ENCODE measurements at regions not wholly inside any gene's neighbourhood (a gene's known extent, or its start where the extent isn't known, plus 50 kb on each side); places are given as distances from the start of the nearest gene placed in this dataset.

DNA sequence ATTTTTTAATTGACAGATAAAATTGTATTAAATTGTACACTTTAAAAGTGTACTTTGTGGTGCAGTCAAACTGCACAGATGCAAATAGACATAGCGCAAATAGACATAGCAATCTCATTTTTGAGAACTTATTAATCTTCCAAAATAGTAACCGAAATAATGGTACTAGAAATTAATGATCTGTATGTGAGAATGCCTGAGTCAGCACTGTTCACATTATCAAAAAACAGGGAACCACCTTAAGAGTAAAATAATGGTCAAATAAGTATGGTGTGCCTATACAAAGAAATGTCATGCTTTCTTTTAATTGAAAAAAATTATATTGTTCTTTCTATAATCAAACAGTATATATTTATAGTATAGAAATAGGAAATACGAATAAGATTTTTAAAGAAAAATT, 461.9 kb downstream of the EFNA5 start:
- TF ChIP-seq, protein P1, sequence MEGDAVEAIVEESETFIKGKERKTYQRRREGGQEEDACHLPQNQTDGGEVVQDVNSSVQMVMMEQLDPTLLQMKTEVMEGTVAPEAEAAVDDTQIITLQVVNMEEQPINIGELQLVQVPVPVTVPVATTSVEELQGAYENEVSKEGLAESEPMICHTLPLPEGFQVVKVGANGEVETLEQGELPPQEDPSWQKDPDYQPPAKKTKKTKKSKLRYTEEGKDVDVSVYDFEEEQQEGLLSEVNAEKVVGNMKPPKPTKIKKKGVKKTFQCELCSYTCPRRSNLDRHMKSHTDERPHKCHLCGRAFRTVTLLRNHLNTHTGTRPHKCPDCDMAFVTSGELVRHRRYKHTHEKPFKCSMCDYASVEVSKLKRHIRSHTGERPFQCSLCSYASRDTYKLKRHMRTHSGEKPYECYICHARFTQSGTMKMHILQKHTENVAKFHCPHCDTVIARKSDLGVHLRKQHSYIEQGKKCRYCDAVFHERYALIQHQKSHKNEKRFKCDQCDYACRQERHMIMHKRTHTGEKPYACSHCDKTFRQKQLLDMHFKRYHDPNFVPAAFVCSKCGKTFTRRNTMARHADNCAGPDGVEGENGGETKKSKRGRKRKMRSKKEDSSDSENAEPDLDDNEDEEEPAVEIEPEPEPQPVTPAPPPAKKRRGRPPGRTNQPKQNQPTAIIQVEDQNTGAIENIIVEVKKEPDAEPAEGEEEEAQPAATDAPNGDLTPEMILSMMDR (conservative IDR thresholded peaks at IDR 0.05; ENCODE audit: low read depth, low read length) = no peak
- no peak for TF ChIP-seq SMC3 (IDR thresholded peaks at IDR 0.05; ENCODE audit: low read depth, low read length)
- no peak for TF ChIP-seq POLR2A (IDR thresholded peaks at IDR 0.05; ENCODE audit: low read depth, low read length)
- TF ChIP-seq FOS (IDR thresholded peaks at IDR 0.05; ENCODE audit: low read depth, low read length) = no peak
- no peak for TF ChIP-seq RCOR1 (IDR thresholded peaks at IDR 0.05; ENCODE audit: insufficient replicate concordance, low read length)
- TF ChIP-seq CEBPB (IDR thresholded peaks at IDR 0.05; ENCODE audit: low read depth, low read length) = no peak
- no peak for TF ChIP-seq RAD21 (IDR thresholded peaks at IDR 0.05; ENCODE audit: low read length)
- no peak for TF ChIP-seq RFX5 (IDR thresholded peaks at IDR 0.05; ENCODE audit: low read depth, low read length)
- peak; percentile 86 for TF ChIP-seq MAFK (IDR thresholded peaks at IDR 0.05; ENCODE audit: low read depth, low read length)
- no peak for TF ChIP-seq MXI1 (IDR thresholded peaks at IDR 0.05; ENCODE audit: borderline replicate concordance, low read depth, low read length)

All from IMR-90 (cell line).